Tibial nerve (tissue), 4 donors: ENCODE measurements at regions not wholly inside any gene's neighbourhood (a gene's known extent, or its start where the extent isn't known, plus 50 kb on each side); places are given as distances from the start of the nearest gene placed in this dataset.

ENCODE experiments used
- DNase-seq, 2 donors: peaks; one replicate each; pipeline ENCODE4 v3.0.0-alpha.2; 2019; ENCODE audit warnings: low spot score in 2 of 2
- H3K27ac ChIP-seq, 4 donors: fragments of 200-600 bp; sonication (generic) in 3 of 4; one replicate each; pipeline ENCODE4 v1.5.1; 2017 to 2019; ENCODE audit warnings: mild to moderate bottlenecking in 1 of 4
- H3K27me3 ChIP-seq, 2 donors: fragments of 200-600 bp; sonication (generic) in 1 of 2; one replicate each; pipeline versions ENCODE4 v1.5.1 to v1.6.0; 2017 to 2019
- H3K36me3 ChIP-seq, 3 donors: fragments of 200-600 bp; sonication (generic); one replicate each; pipeline ENCODE4 v1.5.1; 2018 to 2019
- H3K4me1 ChIP-seq, 4 donors: fragments of 200-600 bp; sonication (generic) in 3 of 4; one replicate each; pipeline ENCODE4 v1.5.1; 2017 to 2019
- H3K4me3 ChIP-seq, 4 donors: fragments of 200-600 bp; sonication (generic) in 3 of 4; one replicate each; pipeline ENCODE4 v1.5.1; 2017 to 2019; ENCODE audit warnings: mild to moderate bottlenecking in 1 of 4, moderate library complexity in 1 of 4
- H3K9me3 ChIP-seq, 4 donors: fragments of 200-600 bp; sonication (generic) in 3 of 4; one replicate each; pipeline ENCODE4 v1.5.1; 2017 to 2019
- EP300 ChIP-seq, 2 donors: sonication (generic); formaldehyde crosslinking; IDR thresholded peaks; one replicate each; pipeline ENCODE4 v1.6.1; 2017; ENCODE audit warnings: antibody characterized with exemption in 2 of 2, mild to moderate bottlenecking in 1 of 2
- POLR2A ChIP-seq, 2 donors: fragments of 450-650 bp; IDR thresholded peaks; one replicate each; pipeline ENCODE4 v1.6.1; 2017; ENCODE audit warnings: antibody characterized with exemption in 2 of 2, mild to moderate bottlenecking in 2 of 2, moderate library complexity in 2 of 2
- WGBS, 2 donors: methylation state at CpG; one replicate each; pipeline ENCODE4 v1.1.5; 2018; 5-methylcytosine and 5-hydroxymethylcytosine counted together
- TF ChIP-seq, protein P1 (sequence below), 5 experiments: fragments of 200-600 bp in 3 of 5; fragments of 450-650 bp in 2 of 5; sonication (generic) in 3 of 5; IDR thresholded peaks; one replicate each; pipeline ENCODE4 v1.5.1; 2016 to 2019; ENCODE audit warnings: antibody characterized with exemption in 5 of 5, mild to moderate bottlenecking in 3 of 5, moderate library complexity in 2 of 5

DNA sequence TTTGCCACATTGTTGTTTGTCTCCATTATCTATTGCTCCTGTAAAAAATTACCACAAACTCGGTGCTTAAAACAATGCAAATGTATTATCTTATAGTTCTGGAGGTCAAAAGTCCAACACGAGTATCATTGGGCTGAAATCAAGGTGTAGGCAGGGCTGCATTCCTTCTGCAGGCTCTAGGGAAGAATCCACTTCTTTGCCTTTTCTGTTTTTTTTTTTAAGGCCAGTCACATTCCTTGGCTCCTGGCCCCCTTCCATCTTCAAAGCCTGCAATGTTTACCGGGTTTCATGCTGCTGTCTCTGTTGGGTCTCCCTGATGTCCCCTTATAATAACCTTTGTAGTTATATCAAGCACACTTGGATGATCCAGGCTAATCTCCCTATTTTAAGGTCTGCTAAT is 212.7 kb downstream of the PTBP2 start:
- TF ChIP-seq EP300 (IDR thresholded peaks at IDR 0.05) (no peak), POLR2A (IDR thresholded peaks at IDR 0.05) (no peak)
- TF ChIP-seq, protein P1, sequence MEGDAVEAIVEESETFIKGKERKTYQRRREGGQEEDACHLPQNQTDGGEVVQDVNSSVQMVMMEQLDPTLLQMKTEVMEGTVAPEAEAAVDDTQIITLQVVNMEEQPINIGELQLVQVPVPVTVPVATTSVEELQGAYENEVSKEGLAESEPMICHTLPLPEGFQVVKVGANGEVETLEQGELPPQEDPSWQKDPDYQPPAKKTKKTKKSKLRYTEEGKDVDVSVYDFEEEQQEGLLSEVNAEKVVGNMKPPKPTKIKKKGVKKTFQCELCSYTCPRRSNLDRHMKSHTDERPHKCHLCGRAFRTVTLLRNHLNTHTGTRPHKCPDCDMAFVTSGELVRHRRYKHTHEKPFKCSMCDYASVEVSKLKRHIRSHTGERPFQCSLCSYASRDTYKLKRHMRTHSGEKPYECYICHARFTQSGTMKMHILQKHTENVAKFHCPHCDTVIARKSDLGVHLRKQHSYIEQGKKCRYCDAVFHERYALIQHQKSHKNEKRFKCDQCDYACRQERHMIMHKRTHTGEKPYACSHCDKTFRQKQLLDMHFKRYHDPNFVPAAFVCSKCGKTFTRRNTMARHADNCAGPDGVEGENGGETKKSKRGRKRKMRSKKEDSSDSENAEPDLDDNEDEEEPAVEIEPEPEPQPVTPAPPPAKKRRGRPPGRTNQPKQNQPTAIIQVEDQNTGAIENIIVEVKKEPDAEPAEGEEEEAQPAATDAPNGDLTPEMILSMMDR (IDR thresholded peaks at IDR 0.05): no peak

DNA sequence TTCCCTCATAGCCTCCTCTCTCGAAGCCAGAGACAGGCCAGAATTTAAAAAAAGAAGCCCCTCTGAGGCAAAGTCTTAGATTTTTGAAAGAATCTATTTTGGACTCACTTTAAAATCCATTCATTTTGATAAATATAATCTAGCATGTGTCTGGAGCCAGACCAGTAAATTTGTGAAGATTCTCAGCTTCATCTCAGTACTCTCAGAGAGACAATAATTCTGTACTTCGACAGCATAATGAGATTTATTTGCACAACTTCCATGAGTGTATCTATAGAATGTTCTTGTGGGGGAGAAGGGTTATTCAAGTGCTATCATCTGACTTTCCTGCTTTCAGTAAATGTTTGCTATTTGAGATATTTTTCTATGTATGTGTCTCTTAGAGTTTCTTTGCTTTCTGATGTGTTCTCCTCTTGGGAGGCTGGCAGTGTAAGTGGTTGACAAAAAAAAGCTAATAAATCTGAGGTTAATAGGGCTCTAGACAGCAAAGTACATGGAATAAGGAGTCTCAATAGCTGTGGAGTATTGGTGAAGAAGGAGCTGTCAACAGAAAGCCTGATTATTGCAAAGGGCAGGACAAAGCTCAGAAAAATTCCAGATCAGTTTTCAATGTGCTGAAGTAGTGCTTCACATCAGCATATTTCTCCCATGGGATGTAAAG is 223.0 kb downstream of the PTBP2 start:
- Histone ChIP-seq H3K36me3 (no peaks in the 10 kb centered on the region), H3K4me1 (peaks cover 0 to 8% (median 0%) of the 10 kb centered on the region in 4 donors), H3K4me3 (no peak overlapping the region), H3K9me3 (no peaks in the 10 kb centered on the region), H3K27me3 (no peaks in the 10 kb centered on the region), H3K27ac (no peak overlapping the region)
- DNase-seq: no peak
- 34 to 40% methylated on average over 2 of the region's 2 CpGs for WGBS, 2 donors
- no peak for TF ChIP-seq POLR2A (IDR thresholded peaks at IDR 0.05)
- no peak for TF ChIP-seq EP300 (IDR thresholded peaks at IDR 0.05)
- TF ChIP-seq, protein P1 (IDR thresholded peaks at IDR 0.05): no peak

More for the DNA sequence above, 212.7 kb downstream of the PTBP2 start:
- no peak for DNase-seq
- no peaks in the 10 kb centered on the region for H3K27me3 ChIP-seq
- WGBS, 2 donors: 36 to 37% methylated on average over 3 of the region's 3 CpGs
- no peaks in the 10 kb centered on the region for H3K4me1 ChIP-seq
- H3K9me3 ChIP-seq: no peaks in the 10 kb centered on the region
- no peak overlapping the region for H3K27ac ChIP-seq
- no peaks in the 10 kb centered on the region for H3K36me3 ChIP-seq
- H3K4me3 ChIP-seq: no peak overlapping the region

DNA sequence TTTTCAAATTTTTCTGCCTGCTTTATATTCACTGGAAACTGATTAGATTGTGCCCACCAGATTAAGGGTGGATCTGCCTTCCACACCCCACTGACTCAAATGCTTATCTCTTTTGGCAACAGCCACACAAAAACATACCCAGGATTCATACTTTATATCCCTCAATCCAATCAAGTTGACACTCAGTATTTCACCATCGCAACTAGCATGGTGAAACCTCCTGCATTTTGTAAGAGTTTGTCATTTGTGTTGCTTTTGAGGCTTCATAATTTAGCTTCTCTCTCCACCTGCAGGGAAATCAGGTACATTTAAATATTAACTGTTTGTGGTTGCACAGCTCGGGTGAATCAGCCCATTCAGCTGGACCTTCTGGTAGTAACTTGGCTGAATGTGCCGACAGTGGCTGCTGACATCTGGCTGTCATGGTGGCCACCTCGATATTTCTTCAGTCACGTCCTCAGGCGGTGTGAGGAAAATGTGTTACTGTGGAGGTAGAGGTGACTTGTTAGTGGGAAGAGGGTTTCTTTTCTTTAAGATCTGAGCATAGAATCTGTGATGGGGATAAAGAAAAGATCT is 224.0 kb downstream of the PTBP2 start:
- Histone ChIP-seq H3K9me3 (no peaks in the 10 kb centered on the region), H3K4me1 (peaks cover 0 to 8% (median 0%) of the 10 kb centered on the region in 4 donors), H3K27ac (no peak overlapping the region), H3K4me3 (no peak overlapping the region), H3K27me3 (no peaks in the 10 kb centered on the region), H3K36me3 (no peaks in the 10 kb centered on the region)
- 87 to 90% methylated on average over 6 of the region's 6 CpGs for WGBS, 2 donors
- no peak for DNase-seq
- TF ChIP-seq, protein P1 (IDR thresholded peaks at IDR 0.05): no peak
- no peak for TF ChIP-seq POLR2A (IDR thresholded peaks at IDR 0.05)
- no peak for TF ChIP-seq EP300 (IDR thresholded peaks at IDR 0.05)

DNA sequence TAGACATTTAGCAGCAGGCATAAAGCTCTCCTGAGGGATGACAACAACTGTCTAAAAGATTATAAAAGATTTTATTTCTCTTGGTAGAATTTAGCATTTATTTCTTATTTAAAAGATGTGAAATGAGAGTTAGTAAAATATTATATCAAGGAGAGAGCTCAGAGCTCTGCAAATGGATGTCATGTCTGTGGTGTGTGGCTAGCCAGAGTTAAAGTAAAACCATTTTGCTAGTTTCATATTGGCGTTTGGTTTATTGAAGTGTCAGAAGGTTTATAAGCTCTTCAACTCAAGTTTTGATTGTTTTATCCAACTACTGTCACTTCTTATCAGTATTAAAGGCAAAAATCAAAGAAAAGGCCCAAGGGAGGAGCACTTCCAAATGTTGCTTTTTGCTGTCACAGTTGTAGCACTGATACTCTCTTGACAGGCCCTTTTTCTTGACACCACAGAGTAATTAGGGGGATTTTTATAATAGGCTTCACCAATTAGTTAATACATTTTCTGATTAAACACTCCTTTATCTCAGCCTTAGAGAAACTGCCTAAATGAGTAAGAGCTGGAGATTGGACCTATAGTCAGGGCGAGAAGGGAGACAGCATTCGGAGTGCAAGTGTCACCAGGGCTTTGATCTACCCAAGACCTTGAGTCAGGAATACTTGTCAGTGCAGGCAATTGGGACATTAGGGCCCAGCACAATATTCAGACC is 233.9 kb downstream of the PTBP2 start:
- DNase-seq: no peak

More for the DNA sequence above, 233.9 kb downstream of the PTBP2 start:
- no peak overlapping the region for H3K4me3 ChIP-seq
- no peaks in the 10 kb centered on the region for H3K4me1 ChIP-seq
- no peaks in the 10 kb centered on the region for H3K36me3 ChIP-seq
- WGBS, 2 donors: 84 to 91% methylated on average over 3 of the region's 3 CpGs
- no peak overlapping the region for H3K27ac ChIP-seq
- H3K27me3 ChIP-seq: no peaks in the 10 kb centered on the region
- no peak for TF ChIP-seq EP300 (IDR thresholded peaks at IDR 0.05)
- TF ChIP-seq POLR2A (IDR thresholded peaks at IDR 0.05): no peak
- TF ChIP-seq, protein P1 (IDR thresholded peaks at IDR 0.05): no peak
- no peaks in the 10 kb centered on the region for H3K9me3 ChIP-seq
